K562 (cell line): ENCODE measurements at regions not wholly inside any gene's neighbourhood (a gene's known extent, or its start where the extent isn't known, plus 50 kb on each side); places are given as distances from the start of the nearest gene placed in this dataset.

Experiments used
- CC2D1A ChIP-seq: fragments of 450-650 bp; IDR thresholded peaks from 2 replicates; pipeline ENCODE4 v1.6.1; 2017; ENCODE audit warnings: mild to moderate bottlenecking
- MYC ChIP-seq, 2 experiments: fragments of 250-450 bp in 1 of 2; sonication (Bioruptor Pico) in 1 of 2; IDR thresholded peaks; 2 replicates each; pipeline versions ENCODE4 v1.5.1 to v1.6.1; 2012 to 2021; ENCODE audit warnings: low read depth in 2 of 2, borderline replicate concordance in 1 of 2, improper control_type of control experiment in 1 of 2, low read length in 1 of 2, mild to moderate bottlenecking in 1 of 2, moderate library complexity in 1 of 2
- NR3C1 ChIP-seq: sonication (generic); formaldehyde crosslinking; IDR thresholded peaks from 2 replicates; pipeline ENCODE4 v1.8.1; 2022; ENCODE audit warnings: missing genetic modification reagents
- POLR2A ChIP-seq: fragments of 450-650 bp; conservative IDR thresholded peaks from 2 replicates; pipeline ENCODE4 v1.6.1; 2016
- RAD51 ChIP-seq: fragments of 450-650 bp; IDR thresholded peaks from 2 replicates; pipeline ENCODE4 v1.7.1; 2016; ENCODE audit warnings: low read depth, mild to moderate bottlenecking, borderline replicate concordance
- SMAD2 ChIP-seq: fragments of 150-350 bp; IDR thresholded peaks from 2 replicates; pipeline ENCODE4 v1.6.1; 2014; ENCODE audit warnings: low read depth, mild to moderate bottlenecking, low read length
- TAF9B ChIP-seq: fragments of 450-650 bp; IDR thresholded peaks from 2 replicates; pipeline ENCODE4 v1.6.1; 2018; ENCODE audit warnings: mild to moderate bottlenecking; ENCODE audit not compliant: partially characterized antibody
- TRIM24 ChIP-seq, 2 experiments: fragments of 450-650 bp; IDR thresholded peaks; 2 replicates each; pipeline ENCODE4 v1.6.1; 2016
- ZBTB1 ChIP-seq: sonication (generic); formaldehyde crosslinking; IDR thresholded peaks from 2 replicates; pipeline ENCODE4 v1.8.1; 2023; ENCODE audit warnings: missing genetic modification reagents, low read depth, mild to moderate bottlenecking, borderline replicate concordance
- ZNF124 ChIP-seq: sonication (generic); formaldehyde crosslinking; IDR thresholded peaks from 2 replicates; pipeline ENCODE4 v1.8.1; 2022; ENCODE audit warnings: missing genetic modification reagents
- TF ChIP-seq, protein P1 (sequence below): sonication (generic); formaldehyde crosslinking; IDR thresholded peaks from 2 replicates; pipeline ENCODE4 v1.5.0; 2020; ENCODE audit warnings: missing genetic modification reagents
- TF ChIP-seq, protein P2 (sequence below), 3 experiments: IDR thresholded peaks in 2 of 3; conservative IDR thresholded peaks in 1 of 3; 2 replicates each; pipeline ENCODE4 v1.5.1; 2011 to 2012; ENCODE audit warnings: low read length in 3 of 3, mild to moderate bottlenecking in 3 of 3, control low read depth in 2 of 3, improper control_type of control experiment in 1 of 3, inconsistent platforms in 1 of 3, low read depth in 1 of 3, mixed read lengths in 1 of 3, moderate library complexity in 1 of 3; ENCODE audit not compliant: insufficient read depth in 2 of 3
- TF ChIP-seq, protein P3 (sequence below), 2 experiments: IDR thresholded peaks; 2 replicates each; pipeline ENCODE4 v1.6.1; 2011; ENCODE audit warnings: borderline replicate concordance in 1 of 2, control low read depth in 1 of 2, low read depth in 1 of 2, low read length in 1 of 2, mild to moderate bottlenecking in 1 of 2, mixed read lengths in 1 of 2, moderate library complexity in 1 of 2; ENCODE audit not compliant: insufficient read depth in 1 of 2, insufficient read length in 1 of 2, poor library complexity in 1 of 2, severe bottlenecking in 1 of 2; ENCODE audit errors: extremely low read depth in 1 of 2
- TF ChIP-seq, protein P4 (sequence below): sonication (generic); formaldehyde crosslinking; IDR thresholded peaks from 2 replicates; pipeline ENCODE4 v1.9.0; 2022; ENCODE audit warnings: mild to moderate bottlenecking, missing genetic modification reagents

DNA sequence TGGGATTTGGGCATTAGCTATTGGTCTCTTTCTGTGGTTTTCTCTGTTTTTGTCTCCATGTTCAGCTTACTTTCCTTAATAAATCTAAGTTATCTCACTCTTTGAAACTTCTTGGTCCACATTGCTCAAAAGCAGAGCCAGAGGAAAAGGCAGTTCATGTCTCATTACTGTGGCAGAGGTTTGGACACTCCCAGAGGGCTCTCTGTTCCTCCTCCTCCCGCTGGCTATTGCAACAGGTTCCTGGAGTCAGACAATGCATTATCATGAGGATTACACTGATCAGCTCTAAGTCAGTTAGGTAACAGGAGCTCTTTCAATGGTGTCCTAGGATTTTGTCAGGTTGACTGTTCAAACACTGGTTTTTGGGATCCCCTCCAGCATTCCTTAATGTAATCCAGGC lies 298.8 kb downstream of the NDFIP2 start:
- TF ChIP-seq, protein P1, sequence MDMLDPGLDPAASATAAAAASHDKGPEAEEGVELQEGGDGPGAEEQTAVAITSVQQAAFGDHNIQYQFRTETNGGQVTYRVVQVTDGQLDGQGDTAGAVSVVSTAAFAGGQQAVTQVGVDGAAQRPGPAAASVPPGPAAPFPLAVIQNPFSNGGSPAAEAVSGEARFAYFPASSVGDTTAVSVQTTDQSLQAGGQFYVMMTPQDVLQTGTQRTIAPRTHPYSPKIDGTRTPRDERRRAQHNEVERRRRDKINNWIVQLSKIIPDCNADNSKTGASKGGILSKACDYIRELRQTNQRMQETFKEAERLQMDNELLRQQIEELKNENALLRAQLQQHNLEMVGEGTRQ = no peak
- TF ChIP-seq SMAD2 = no peak
- TF ChIP-seq RAD51 = no peak
- TF ChIP-seq, protein P2, sequence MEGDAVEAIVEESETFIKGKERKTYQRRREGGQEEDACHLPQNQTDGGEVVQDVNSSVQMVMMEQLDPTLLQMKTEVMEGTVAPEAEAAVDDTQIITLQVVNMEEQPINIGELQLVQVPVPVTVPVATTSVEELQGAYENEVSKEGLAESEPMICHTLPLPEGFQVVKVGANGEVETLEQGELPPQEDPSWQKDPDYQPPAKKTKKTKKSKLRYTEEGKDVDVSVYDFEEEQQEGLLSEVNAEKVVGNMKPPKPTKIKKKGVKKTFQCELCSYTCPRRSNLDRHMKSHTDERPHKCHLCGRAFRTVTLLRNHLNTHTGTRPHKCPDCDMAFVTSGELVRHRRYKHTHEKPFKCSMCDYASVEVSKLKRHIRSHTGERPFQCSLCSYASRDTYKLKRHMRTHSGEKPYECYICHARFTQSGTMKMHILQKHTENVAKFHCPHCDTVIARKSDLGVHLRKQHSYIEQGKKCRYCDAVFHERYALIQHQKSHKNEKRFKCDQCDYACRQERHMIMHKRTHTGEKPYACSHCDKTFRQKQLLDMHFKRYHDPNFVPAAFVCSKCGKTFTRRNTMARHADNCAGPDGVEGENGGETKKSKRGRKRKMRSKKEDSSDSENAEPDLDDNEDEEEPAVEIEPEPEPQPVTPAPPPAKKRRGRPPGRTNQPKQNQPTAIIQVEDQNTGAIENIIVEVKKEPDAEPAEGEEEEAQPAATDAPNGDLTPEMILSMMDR (IDR thresholded peaks at IDR 0.05 in 2 of 3, conservative IDR thresholded peaks at IDR 0.05 in 1 of 3; ENCODE audit: insufficient read depth in 2 of 3, low read depth in 1 of 3, low read length in 3 of 3) = no peak
- TF ChIP-seq ZNF124 (CRISPR knock-in tag) = no peak
- no peak for TF ChIP-seq TRIM24 (IDR thresholded peaks at IDR 0.05)
- no peak for TF ChIP-seq TAF9B
- TF ChIP-seq POLR2A = no peak
- no peak for TF ChIP-seq MYC (IDR thresholded peaks at IDR 0.05; ENCODE audit: low read depth, low read length)
- no peak for TF ChIP-seq MYC (CRISPR knock-in tag; IDR thresholded peaks at IDR 0.05; ENCODE audit: borderline replicate concordance, low read depth)
- TF ChIP-seq, protein P3, sequence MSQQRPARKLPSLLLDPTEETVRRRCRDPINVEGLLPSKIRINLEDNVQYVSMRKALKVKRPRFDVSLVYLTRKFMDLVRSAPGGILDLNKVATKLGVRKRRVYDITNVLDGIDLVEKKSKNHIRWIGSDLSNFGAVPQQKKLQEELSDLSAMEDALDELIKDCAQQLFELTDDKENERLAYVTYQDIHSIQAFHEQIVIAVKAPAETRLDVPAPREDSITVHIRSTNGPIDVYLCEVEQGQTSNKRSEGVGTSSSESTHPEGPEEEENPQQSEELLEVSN (IDR thresholded peaks at IDR 0.05; ENCODE audit: borderline replicate concordance in 1 of 2, extremely low read depth in 1 of 2, insufficient read depth in 1 of 2, insufficient read length in 1 of 2, low read depth in 1 of 2, low read length in 1 of 2, poor library complexity in 1 of 2, severe bottlenecking in 1 of 2) = no peak
- TF ChIP-seq CC2D1A = no peak
- TF ChIP-seq, protein P4, sequence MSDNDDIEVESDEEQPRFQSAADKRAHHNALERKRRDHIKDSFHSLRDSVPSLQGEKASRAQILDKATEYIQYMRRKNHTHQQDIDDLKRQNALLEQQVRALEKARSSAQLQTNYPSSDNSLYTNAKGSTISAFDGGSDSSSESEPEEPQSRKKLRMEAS = no peak
- no peak for TF ChIP-seq ZBTB1 (CRISPR knock-in tag)
- TF ChIP-seq NR3C1 (CRISPR knock-in tag) = no peak
